ENCODE measurements at regions not wholly inside any gene's neighbourhood (a gene's known extent, or its start where the extent isn't known, plus 50 kb on each side); places are given as distances from the start of the nearest gene placed in this dataset.

- WGBS (ENCODE audit: low lambda C conversion rate), result 63% methylated on average over 1 of the region's 1 CpG
- H3K4me2 ChIP-seq, result no peak overlapping the region
- H3K27ac ChIP-seq (ENCODE audit: low read depth in 2 of 2, low read length in 1 of 2), result no peak overlapping the region
- no peaks in the 10 kb centered on the region for H4K20me1 ChIP-seq (ENCODE audit: insufficient read depth)
- H3K79me2 ChIP-seq (ENCODE audit: insufficient read depth), result no peaks in the 10 kb centered on the region
- no peak overlapping the region for H3K4me3 ChIP-seq (ENCODE audit: low read depth in 2 of 2, low read length in 1 of 2)
- H3K9me2 ChIP-seq, result no peaks in the 10 kb centered on the region
- H2AFZ ChIP-seq (ENCODE audit: low read depth), result no peak overlapping the region
- H3K9me3 ChIP-seq, result no peaks in the 10 kb centered on the region
- no peaks in the 10 kb centered on the region for H3K36me3 ChIP-seq (replicated peaks in 1 of 2; ENCODE audit: control insufficient read depth in 1 of 2, insufficient read depth in 2 of 2, low read length in 1 of 2)
- TF ChIP-seq SMC3 (IDR thresholded peaks at IDR 0.05; ENCODE audit: low read depth, low read length), result no peak
- no peak for TF ChIP-seq TEAD4 (IDR thresholded peaks at IDR 0.05; ENCODE audit: borderline replicate concordance, insufficient read depth)
- no peak for TF ChIP-seq IRF3 (IDR thresholded peaks at IDR 0.05; ENCODE audit: low read depth, low read length)
- TF ChIP-seq, protein P1, sequence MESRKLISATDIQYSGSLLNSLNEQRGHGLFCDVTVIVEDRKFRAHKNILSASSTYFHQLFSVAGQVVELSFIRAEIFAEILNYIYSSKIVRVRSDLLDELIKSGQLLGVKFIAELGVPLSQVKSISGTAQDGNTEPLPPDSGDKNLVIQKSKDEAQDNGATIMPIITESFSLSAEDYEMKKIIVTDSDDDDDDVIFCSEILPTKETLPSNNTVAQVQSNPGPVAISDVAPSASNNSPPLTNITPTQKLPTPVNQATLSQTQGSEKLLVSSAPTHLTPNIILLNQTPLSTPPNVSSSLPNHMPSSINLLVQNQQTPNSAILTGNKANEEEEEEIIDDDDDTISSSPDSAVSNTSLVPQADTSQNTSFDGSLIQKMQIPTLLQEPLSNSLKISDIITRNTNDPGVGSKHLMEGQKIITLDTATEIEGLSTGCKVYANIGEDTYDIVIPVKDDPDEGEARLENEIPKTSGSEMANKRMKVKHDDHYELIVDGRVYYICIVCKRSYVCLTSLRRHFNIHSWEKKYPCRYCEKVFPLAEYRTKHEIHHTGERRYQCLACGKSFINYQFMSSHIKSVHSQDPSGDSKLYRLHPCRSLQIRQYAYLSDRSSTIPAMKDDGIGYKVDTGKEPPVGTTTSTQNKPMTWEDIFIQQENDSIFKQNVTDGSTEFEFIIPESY (IDR thresholded peaks at IDR 0.05; ENCODE audit: borderline replicate concordance, low read depth), result no peak
- TF ChIP-seq GABPA (IDR thresholded peaks at IDR 0.05; ENCODE audit: low read depth), result no peak
- no peak for TF ChIP-seq NRF1 (IDR thresholded peaks at IDR 0.05; ENCODE audit: low read depth, low read length)
- TF ChIP-seq RAD21 (IDR thresholded peaks at IDR 0.05; ENCODE audit: low read length), result no peak
- no peak for TF ChIP-seq NFIC (IDR thresholded peaks at IDR 0.05; ENCODE audit: borderline replicate concordance)
- TF ChIP-seq RXRA (IDR thresholded peaks at IDR 0.05; ENCODE audit: borderline replicate concordance, low read depth), result no peak
- no peak for TF ChIP-seq FOSL2 (IDR thresholded peaks at IDR 0.05; ENCODE audit: borderline replicate concordance, low read depth)
- no peak for TF ChIP-seq RFX5 (IDR thresholded peaks at IDR 0.05; ENCODE audit: low read length)
- TF ChIP-seq MEF2A (IDR thresholded peaks at IDR 0.05; ENCODE audit: borderline replicate concordance, low read depth), result no peak
- TF ChIP-seq ELF1 (IDR thresholded peaks at IDR 0.05), result no peak
- no peak for TF ChIP-seq CTCF (IDR thresholded peaks at IDR 0.05)
- TF ChIP-seq, protein P2, sequence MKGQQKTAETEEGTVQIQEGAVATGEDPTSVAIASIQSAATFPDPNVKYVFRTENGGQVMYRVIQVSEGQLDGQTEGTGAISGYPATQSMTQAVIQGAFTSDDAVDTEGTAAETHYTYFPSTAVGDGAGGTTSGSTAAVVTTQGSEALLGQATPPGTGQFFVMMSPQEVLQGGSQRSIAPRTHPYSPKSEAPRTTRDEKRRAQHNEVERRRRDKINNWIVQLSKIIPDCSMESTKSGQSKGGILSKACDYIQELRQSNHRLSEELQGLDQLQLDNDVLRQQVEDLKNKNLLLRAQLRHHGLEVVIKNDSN (IDR thresholded peaks at IDR 0.05; ENCODE audit: borderline replicate concordance, low read depth), result no peak
- no peak for TF ChIP-seq SIN3A (IDR thresholded peaks at IDR 0.05; ENCODE audit: borderline replicate concordance, low read depth, low read length)
- peaks cover 18% of the 10 kb centered on the region for H3F3A ChIP-seq (replicated peaks; ENCODE audit: insufficient read depth)
- H3K27me3 ChIP-seq (ENCODE audit: insufficient read depth), result no peaks in the 10 kb centered on the region
- ChIA-PET POLR2A (no interaction called here), CTCF (no interaction called here)
- no peak overlapping the region for H3K9ac ChIP-seq
- DNase-seq, result no peak
- peaks cover 8% of the 10 kb centered on the region in 2 experiments; a peak in 3 of 4 replicates for H3K4me1 ChIP-seq (ENCODE audit: control insufficient read depth in 1 of 2, insufficient read depth in 2 of 2, low read depth in 1 of 2, low read length in 1 of 2)
These were observed 161.0 kb upstream of the E2F7 start for GRCh38 chr12:77226368-77226767.
